CD4-positive, alpha-beta T cell treated with Interleukin-4 for 4 hours (primary cell): ENCODE measurements at regions not wholly inside any gene's neighbourhood (a gene's known extent, or its start where the extent isn't known, plus 50 kb on each side); places are given as distances from the start of the nearest gene placed in this dataset.

Experiments
- DNase-seq: peaks from one replicate; pipeline ENCODE4 v3.0.0-alpha.2; 2020

DNA sequence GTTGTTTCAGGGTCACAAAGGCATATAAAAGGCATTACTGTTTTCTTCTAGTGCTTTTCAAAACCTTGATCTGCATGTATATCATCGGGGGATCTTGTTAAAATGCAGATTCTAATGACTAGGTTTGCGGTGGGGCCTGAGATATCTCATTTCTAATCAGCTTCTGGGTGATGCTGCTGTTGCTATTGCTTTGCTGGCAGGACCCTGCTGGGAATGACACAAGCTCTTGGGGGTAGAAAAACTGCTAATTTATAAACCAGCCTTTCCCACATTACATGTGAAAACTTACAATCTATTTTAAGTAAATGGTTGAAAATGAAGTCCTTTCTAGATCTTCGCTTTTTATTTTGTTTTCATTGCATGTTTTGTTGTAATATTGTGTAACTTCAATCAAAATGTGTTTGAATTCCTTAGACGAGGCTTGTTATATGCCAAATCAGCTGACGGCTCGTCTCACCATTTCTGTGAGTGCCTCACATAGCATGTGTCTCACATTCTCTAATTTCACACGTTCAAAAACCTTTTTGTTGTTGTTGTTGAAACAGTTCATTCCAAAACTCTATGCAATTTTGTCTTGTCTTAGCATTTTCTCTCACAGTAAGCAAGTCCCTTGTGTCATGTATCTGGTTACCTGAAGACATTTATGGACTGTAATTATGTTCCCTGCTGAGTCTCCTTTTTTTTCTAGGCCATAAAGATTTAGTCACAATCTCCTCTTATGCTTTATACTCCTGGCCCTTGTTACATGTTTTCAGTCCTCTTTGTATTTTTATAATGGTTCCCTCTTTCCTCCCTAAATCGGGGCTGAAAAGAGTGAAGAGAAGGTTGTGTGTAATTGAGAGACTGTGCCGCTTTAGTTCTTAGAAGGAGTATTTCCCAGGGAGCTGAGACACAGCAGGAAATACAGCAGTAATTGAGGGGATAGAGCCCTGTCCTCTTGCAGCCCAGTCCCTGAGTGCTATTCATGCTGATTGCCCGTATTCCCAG lies 521.0 kb upstream of the SEMA6A start:
- no peak for DNase-seq

- no peak for DNase-seq
Observed at GRCh38 chr5:117094114-117094815, 519.6 kb upstream of the SEMA6A start.

DNA sequence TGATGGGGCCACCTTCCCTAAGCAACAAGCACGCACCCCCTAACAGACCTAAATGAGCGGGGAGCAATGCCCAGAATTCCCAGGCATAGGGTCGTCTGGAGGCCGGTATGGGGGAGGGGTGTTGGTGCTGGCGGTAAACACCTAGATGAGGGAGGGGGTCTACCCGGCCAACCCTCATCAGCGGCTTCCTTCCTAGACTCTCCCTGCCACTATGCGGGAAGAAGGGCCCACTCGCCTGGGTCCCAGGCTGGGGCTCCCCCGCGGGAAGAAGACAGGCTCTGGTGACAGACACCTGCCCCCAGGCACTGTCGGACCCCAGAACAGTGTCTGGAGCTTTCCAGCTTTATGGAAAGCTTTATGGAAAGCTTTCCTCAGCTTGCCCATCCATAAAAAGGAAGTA lies 519.0 kb upstream of the SEMA6A start:
- DNase-seq, result no peak

- no peak for DNase-seq
Observed at GRCh38 chr5:117089001-117089400, 514.4 kb upstream of the SEMA6A start.

GRCh38 chr5:117088176-117088575 lies 513.6 kb upstream of the SEMA6A start:
- DNase-seq, result no peak

DNA sequence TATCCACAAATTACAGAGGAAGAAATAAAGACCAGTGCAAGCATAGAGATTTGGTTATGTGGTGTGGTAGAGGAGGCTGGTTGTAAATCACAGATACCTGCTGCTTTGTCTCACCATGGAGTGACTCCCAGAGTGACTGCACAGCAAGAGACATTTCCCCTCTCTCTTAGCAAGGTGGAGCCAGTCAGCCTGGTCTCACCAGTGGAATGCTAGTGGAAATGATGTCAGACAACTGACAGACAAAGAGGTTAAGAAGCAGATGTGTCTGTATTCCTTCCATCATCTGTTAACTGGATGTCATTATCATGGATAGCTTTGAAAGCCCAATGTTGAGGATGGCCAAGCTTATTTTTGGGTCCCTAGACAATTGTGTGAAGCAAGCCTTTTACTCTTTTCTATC lies 509.4 kb upstream of the SEMA6A start:
- DNase-seq, result no peak

- no peak for DNase-seq
Observed at GRCh38 chr5:117082977-117083376, 508.4 kb upstream of the SEMA6A start.

DNA sequence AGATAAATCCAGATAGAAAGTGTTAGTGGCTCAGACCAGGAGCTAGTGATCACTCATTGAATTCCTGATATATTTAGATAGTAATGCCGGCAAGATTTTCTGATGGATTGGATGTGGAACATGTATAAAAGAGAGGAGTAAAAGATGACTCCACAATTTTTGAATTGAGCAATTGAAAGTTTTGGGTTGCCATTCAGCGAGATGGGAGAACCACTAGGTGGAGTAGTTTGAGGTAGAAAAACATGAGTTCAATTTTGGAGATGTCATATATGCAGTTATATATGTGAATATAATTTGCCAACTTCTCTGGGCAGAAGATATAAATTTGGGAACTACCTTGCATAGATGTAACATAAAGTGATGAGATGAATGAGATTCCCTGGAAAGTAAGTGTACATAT lies 502.5 kb upstream of the SEMA6A start:
- DNase-seq, result no peak

GRCh38 chr5:117072439-117072838 lies 497.8 kb upstream of the SEMA6A start:
- DNase-seq, result no peak

GRCh38 chr5:117065800-117066199 lies 491.2 kb upstream of the SEMA6A start:
- DNase-seq, result no peak

- no peak for DNase-seq
Observed at GRCh38 chr5:117065161-117065560, 490.5 kb upstream of the SEMA6A start.

- DNase-seq, result no peak
Observed at GRCh38 chr5:117060099-117060498, 485.5 kb upstream of the SEMA6A start.

DNA sequence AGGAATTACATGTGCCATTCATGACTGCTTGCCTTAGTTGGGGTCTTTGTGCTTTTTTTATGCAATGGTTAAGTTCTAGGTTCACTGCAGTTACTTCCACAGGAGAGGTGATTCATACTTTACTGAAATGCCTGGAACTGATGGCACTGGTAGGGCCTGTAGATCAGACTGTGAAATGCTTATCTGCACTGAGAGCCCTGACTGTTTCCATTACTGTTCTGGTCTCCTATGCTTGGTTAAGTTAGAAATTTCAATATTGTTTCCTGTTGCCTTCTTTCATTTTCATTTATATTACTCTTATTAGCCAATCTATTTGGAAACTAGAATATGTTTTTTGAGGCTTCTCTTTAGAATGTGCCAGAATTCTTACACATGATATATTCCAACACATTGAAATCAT lies 484.1 kb upstream of the SEMA6A start:
- DNase-seq, result no peak

GRCh38 chr5:117055517-117055916 lies 480.9 kb upstream of the SEMA6A start:
- no peak for DNase-seq

- DNase-seq, result no peak
Observed at GRCh38 chr5:117054911-117055310, 480.3 kb upstream of the SEMA6A start.

DNA sequence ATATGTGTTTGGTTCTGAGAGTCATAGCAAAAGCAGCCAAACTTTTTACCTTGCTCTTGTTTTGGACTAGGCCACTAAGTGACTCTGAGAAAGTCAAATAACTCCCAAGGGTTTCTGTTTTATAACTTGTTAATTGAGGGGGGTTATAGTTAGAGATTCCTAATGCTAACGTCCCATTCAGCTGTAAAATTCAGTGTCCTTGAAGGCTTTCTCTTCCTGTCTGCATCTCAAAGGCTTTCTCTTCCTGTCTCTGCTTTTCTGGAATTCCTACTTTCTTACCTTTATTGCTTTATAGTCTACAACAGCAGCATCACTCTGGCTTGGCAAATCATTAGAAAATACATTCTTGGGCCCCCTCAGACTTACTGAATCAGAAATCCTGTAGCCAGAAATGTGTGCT lies 479.5 kb upstream of the SEMA6A start:
- no peak for DNase-seq

- DNase-seq, result no peak
Observed at GRCh38 chr5:117041926-117042595, 467.4 kb upstream of the SEMA6A start.

GRCh38 chr5:117039035-117039434 lies 464.4 kb upstream of the SEMA6A start:
- DNase-seq, result no peak

- no peak for DNase-seq
Observed at GRCh38 chr5:117027384-117027783, 452.8 kb upstream of the SEMA6A start.

GRCh38 chr5:117020999-117021398 lies 446.4 kb upstream of the SEMA6A start:
- no peak for DNase-seq

- DNase-seq, result no peak
Observed at GRCh38 chr5:117013280-117013877, 438.8 kb upstream of the SEMA6A start.

- no peak for DNase-seq
Observed at GRCh38 chr5:117010574-117010973, 436.0 kb upstream of the SEMA6A start.

GRCh38 chr5:116998024-116998423 lies 423.4 kb upstream of the SEMA6A start:
- DNase-seq, result no peak
